ENCODE measurements at regions not wholly inside any gene's neighbourhood (a gene's known extent, or its start where the extent isn't known, plus 50 kb on each side); places are given as distances from the start of the nearest gene placed in this dataset.
"Not testable (repeated sequence)": the region's sequence is repeated elsewhere in the genome, so short reads cannot be mapped to it uniquely, and the experiment has no call there.

DNA sequence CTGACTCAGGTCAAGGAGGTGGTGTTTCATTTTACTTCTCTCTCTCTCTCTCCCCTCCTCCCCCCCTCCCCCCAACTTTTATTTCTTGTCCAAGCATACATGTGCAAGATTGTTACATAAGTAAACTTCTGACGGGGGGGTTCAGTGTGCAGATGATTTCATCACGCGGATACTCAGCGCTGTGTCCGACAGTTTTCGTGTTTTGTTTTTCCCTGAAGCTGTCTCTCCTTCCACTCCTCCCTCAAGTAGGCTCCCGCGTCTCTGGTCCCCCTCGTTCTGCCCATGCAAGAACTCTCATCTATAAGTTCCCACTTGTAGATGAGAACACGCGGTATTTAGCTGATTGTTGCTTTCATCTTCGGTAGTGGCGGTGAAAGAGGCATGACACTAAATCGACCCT is 111.0 kb upstream of the ANKRD30BL start:
- Histone ChIP-seq H3K4me1 (ENCODE audit: control insufficient read depth in 4 of 4, insufficient read depth in 4 of 4, low read length in 3 of 4) (no peaks in the 10 kb centered on the region), H3K27me3 (ENCODE audit: control insufficient read depth in 4 of 4, insufficient read depth in 4 of 4, low read length in 3 of 4) (peaks cover 0 to 3% (median under 1%) of the 10 kb centered on the region in 4 donors), H3K9ac (ENCODE audit: low read depth in 1 of 2, low read length in 2 of 2) (no peak overlapping the region), H3K4me3 (ENCODE audit: low read depth in 1 of 3, low read length in 3 of 3) (no peak overlapping the region), H3K9me3 (ENCODE audit: control insufficient read depth in 4 of 4, low read length in 3 of 4) (no peaks in the 10 kb centered on the region), H3K36me3 (ENCODE audit: control insufficient read depth in 4 of 4, insufficient read depth in 3 of 4, low read depth in 1 of 4, low read length in 3 of 4) (no peaks in the 10 kb centered on the region), H3K27ac (ENCODE audit: low read depth in 1 of 2, low read length in 2 of 2) (no peak overlapping the region)
- TF ChIP-seq, protein P1, sequence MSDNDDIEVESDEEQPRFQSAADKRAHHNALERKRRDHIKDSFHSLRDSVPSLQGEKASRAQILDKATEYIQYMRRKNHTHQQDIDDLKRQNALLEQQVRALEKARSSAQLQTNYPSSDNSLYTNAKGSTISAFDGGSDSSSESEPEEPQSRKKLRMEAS (IDR thresholded peaks at IDR 0.05) = no peak
- TF ChIP-seq, protein P2, sequence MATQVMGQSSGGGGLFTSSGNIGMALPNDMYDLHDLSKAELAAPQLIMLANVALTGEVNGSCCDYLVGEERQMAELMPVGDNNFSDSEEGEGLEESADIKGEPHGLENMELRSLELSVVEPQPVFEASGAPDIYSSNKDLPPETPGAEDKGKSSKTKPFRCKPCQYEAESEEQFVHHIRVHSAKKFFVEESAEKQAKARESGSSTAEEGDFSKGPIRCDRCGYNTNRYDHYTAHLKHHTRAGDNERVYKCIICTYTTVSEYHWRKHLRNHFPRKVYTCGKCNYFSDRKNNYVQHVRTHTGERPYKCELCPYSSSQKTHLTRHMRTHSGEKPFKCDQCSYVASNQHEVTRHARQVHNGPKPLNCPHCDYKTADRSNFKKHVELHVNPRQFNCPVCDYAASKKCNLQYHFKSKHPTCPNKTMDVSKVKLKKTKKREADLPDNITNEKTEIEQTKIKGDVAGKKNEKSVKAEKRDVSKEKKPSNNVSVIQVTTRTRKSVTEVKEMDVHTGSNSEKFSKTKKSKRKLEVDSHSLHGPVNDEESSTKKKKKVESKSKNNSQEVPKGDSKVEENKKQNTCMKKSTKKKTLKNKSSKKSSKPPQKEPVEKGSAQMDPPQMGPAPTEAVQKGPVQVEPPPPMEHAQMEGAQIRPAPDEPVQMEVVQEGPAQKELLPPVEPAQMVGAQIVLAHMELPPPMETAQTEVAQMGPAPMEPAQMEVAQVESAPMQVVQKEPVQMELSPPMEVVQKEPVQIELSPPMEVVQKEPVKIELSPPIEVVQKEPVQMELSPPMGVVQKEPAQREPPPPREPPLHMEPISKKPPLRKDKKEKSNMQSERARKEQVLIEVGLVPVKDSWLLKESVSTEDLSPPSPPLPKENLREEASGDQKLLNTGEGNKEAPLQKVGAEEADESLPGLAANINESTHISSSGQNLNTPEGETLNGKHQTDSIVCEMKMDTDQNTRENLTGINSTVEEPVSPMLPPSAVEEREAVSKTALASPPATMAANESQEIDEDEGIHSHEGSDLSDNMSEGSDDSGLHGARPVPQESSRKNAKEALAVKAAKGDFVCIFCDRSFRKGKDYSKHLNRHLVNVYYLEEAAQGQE (IDR thresholded peaks at IDR 0.05) = no peak
- TF ChIP-seq NR2F2 (IDR thresholded peaks at IDR 0.05) (no peak), RXRA (IDR thresholded peaks at IDR 0.05) (no peak), EGR1 (IDR thresholded peaks at IDR 0.05; ENCODE audit: low read depth in 2 of 2) (no peak), HNF4A (conservative IDR thresholded peaks at IDR 0.05) (no peak), RAD21 (IDR thresholded peaks at IDR 0.05) (no peak), TAF1 (conservative IDR thresholded peaks at IDR 0.05) (no peak), HNF4G (IDR thresholded peaks at IDR 0.05) (no peak), FOXA2 (IDR thresholded peaks at IDR 0.05) (no peak), FOXA1 (IDR thresholded peaks at IDR 0.05) (no peak), YY1 (IDR thresholded peaks at IDR 0.05) (no peak), GABPA (IDR thresholded peaks at IDR 0.05 in 1 of 2, conservative IDR thresholded peaks at IDR 0.05 in 1 of 2) (no peak), JUND (IDR thresholded peaks at IDR 0.05) (no peak)
- TF ChIP-seq, protein P3, sequence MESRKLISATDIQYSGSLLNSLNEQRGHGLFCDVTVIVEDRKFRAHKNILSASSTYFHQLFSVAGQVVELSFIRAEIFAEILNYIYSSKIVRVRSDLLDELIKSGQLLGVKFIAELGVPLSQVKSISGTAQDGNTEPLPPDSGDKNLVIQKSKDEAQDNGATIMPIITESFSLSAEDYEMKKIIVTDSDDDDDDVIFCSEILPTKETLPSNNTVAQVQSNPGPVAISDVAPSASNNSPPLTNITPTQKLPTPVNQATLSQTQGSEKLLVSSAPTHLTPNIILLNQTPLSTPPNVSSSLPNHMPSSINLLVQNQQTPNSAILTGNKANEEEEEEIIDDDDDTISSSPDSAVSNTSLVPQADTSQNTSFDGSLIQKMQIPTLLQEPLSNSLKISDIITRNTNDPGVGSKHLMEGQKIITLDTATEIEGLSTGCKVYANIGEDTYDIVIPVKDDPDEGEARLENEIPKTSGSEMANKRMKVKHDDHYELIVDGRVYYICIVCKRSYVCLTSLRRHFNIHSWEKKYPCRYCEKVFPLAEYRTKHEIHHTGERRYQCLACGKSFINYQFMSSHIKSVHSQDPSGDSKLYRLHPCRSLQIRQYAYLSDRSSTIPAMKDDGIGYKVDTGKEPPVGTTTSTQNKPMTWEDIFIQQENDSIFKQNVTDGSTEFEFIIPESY (IDR thresholded peaks at IDR 0.05) = no peak
- TF ChIP-seq, protein P4, sequence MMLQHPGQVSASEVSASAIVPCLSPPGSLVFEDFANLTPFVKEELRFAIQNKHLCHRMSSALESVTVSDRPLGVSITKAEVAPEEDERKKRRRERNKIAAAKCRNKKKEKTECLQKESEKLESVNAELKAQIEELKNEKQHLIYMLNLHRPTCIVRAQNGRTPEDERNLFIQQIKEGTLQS (IDR thresholded peaks at IDR 0.05) = no peak
- TF ChIP-seq, protein P5, sequence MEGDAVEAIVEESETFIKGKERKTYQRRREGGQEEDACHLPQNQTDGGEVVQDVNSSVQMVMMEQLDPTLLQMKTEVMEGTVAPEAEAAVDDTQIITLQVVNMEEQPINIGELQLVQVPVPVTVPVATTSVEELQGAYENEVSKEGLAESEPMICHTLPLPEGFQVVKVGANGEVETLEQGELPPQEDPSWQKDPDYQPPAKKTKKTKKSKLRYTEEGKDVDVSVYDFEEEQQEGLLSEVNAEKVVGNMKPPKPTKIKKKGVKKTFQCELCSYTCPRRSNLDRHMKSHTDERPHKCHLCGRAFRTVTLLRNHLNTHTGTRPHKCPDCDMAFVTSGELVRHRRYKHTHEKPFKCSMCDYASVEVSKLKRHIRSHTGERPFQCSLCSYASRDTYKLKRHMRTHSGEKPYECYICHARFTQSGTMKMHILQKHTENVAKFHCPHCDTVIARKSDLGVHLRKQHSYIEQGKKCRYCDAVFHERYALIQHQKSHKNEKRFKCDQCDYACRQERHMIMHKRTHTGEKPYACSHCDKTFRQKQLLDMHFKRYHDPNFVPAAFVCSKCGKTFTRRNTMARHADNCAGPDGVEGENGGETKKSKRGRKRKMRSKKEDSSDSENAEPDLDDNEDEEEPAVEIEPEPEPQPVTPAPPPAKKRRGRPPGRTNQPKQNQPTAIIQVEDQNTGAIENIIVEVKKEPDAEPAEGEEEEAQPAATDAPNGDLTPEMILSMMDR (IDR thresholded peaks at IDR 0.05; ENCODE audit: low read depth, low read length, missing input control) = no peak
- DNase-seq (ENCODE audit: low spot score) = no peak
- 90% methylated on average over 14 of the region's 14 CpGs for WGBS

DNA sequence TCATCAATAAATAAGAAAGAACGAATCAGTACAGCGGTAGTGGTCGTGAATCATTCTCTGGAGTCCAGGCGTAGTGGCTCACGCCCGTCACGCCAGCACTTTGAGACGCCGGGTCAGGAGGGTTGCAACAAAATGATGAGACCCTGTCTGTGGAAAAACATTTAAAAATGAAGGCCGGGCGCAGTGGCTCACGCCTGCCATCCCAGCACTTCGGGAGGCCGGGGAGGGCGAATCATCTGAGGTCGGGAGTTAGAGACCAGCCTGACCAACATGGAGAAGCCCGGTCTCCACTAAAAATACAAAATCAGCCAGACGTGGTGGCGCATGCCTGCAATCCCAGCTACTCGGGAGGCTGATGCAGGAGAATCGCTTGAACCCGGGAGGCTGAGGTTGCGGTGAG is 111.8 kb upstream of the ANKRD30BL start:
- not testable (repeated sequence) for H3K4me3 ChIP-seq (ENCODE audit: low read depth in 1 of 3, low read length in 3 of 3); H3K9me3 ChIP-seq (ENCODE audit: control insufficient read depth in 4 of 4, low read length in 3 of 4); H3K27ac ChIP-seq (ENCODE audit: low read depth in 1 of 2, low read length in 2 of 2); H3K4me1 ChIP-seq (ENCODE audit: control insufficient read depth in 4 of 4, insufficient read depth in 4 of 4, low read length in 3 of 4); H3K27me3 ChIP-seq (ENCODE audit: control insufficient read depth in 4 of 4, insufficient read depth in 4 of 4, low read length in 3 of 4); H3K36me3 ChIP-seq (ENCODE audit: control insufficient read depth in 4 of 4, insufficient read depth in 3 of 4, low read depth in 1 of 4, low read length in 3 of 4); H3K9ac ChIP-seq (ENCODE audit: low read depth in 1 of 2, low read length in 2 of 2); DNase-seq (ENCODE audit: low spot score)
- WGBS = 96% methylated on average over 23 of the region's 23 CpGs

All from liver (tissue), 8 donors.